CD4-positive, alpha-beta T cell treated with Interleukin-1 beta for 1 hour (primary cell): ENCODE measurements at regions not wholly inside any gene's neighbourhood (a gene's known extent, or its start where the extent isn't known, plus 50 kb on each side); places are given as distances from the start of the nearest gene placed in this dataset.

ENCODE experiments used
- DNase-seq, 2 donors: peaks; one replicate each; pipeline ENCODE4 v3.0.0-alpha.2; 2020 to 2022

- no peak for DNase-seq
Measured at GRCh38 chr12:84740602-84741001, 172.0 kb downstream of the SLC6A15 start.

GRCh38 chr12:84738481-84738972 is 174.1 kb downstream of the SLC6A15 start:
- no peak for DNase-seq

GRCh38 chr12:84732828-84733340 is 179.7 kb downstream of the SLC6A15 start:
- DNase-seq: no peak

GRCh38 chr12:84730561-84731162 is 181.9 kb downstream of the SLC6A15 start:
- no peak for DNase-seq

- no peak for DNase-seq
Measured at GRCh38 chr12:84727961-84728360, 184.6 kb downstream of the SLC6A15 start.

GRCh38 chr12:84726780-84727179 is 185.8 kb downstream of the SLC6A15 start:
- DNase-seq: no peak

- no peak for DNase-seq
Measured at GRCh38 chr12:84723988-84724387, 188.6 kb downstream of the SLC6A15 start.

GRCh38 chr12:84719997-84720396 is 192.6 kb downstream of the SLC6A15 start:
- DNase-seq: no peak

- DNase-seq: no peak
Measured at GRCh38 chr12:84718906-84719305, 193.7 kb downstream of the SLC6A15 start.

- DNase-seq: no peak
Measured at GRCh38 chr12:84712747-84713146, 199.9 kb downstream of the SLC6A15 start.

GRCh38 chr12:84706374-84706773 is 206.2 kb downstream of the SLC6A15 start:
- no peak for DNase-seq

GRCh38 chr12:84704856-84705255 is 207.7 kb downstream of the SLC6A15 start:
- DNase-seq: no peak

GRCh38 chr12:84702001-84702400 is 210.6 kb downstream of the SLC6A15 start:
- DNase-seq: no peak

GRCh38 chr12:84701041-84701440 is 211.6 kb downstream of the SLC6A15 start:
- DNase-seq: no peak

GRCh38 chr12:84698576-84699333 is 213.8 kb downstream of the SLC6A15 start:
- no peak for DNase-seq

- DNase-seq: no peak
Measured at GRCh38 chr12:84696908-84697540, 215.6 kb downstream of the SLC6A15 start.

- DNase-seq: no peak
Measured at GRCh38 chr12:84696281-84696680, 216.3 kb downstream of the SLC6A15 start.

GRCh38 chr12:84694116-84694515 is 218.5 kb downstream of the SLC6A15 start:
- DNase-seq: no peak

GRCh38 chr12:84692071-84692470 is 220.5 kb downstream of the SLC6A15 start:
- no peak for DNase-seq

- no peak for DNase-seq
Measured at GRCh38 chr12:84691266-84691665, 221.3 kb downstream of the SLC6A15 start.

GRCh38 chr12:84689638-84690037 is 223.0 kb downstream of the SLC6A15 start:
- no peak for DNase-seq

- no peak for DNase-seq
Measured at GRCh38 chr12:84685379-84685778, 227.2 kb downstream of the SLC6A15 start.

GRCh38 chr12:84676787-84677186 is 235.8 kb downstream of the SLC6A15 start:
- DNase-seq: no peak

- no peak for DNase-seq
Measured at GRCh38 chr12:84661786-84662185, 250.8 kb downstream of the SLC6A15 start.
